CD4-positive, alpha-beta T cell treated with Interleukin-12 subunit alpha and Interleukin-12 subunit beta, for 1 hour (primary cell): ENCODE measurements at regions not wholly inside any gene's neighbourhood (a gene's known extent, or its start where the extent isn't known, plus 50 kb on each side); places are given as distances from the start of the nearest gene placed in this dataset.
"Not testable (repeated sequence)": the region's sequence is repeated elsewhere in the genome, so short reads cannot be mapped to it uniquely, and the experiment has no call there.

Source experiments
- DNase-seq: peaks from one replicate; pipeline ENCODE4 v3.0.0-alpha.2; 2020

GRCh38 chr2:239666855-239667376 lies 266.1 kb upstream of the HDAC4 start:
- DNase-seq, result no peak

DNA sequence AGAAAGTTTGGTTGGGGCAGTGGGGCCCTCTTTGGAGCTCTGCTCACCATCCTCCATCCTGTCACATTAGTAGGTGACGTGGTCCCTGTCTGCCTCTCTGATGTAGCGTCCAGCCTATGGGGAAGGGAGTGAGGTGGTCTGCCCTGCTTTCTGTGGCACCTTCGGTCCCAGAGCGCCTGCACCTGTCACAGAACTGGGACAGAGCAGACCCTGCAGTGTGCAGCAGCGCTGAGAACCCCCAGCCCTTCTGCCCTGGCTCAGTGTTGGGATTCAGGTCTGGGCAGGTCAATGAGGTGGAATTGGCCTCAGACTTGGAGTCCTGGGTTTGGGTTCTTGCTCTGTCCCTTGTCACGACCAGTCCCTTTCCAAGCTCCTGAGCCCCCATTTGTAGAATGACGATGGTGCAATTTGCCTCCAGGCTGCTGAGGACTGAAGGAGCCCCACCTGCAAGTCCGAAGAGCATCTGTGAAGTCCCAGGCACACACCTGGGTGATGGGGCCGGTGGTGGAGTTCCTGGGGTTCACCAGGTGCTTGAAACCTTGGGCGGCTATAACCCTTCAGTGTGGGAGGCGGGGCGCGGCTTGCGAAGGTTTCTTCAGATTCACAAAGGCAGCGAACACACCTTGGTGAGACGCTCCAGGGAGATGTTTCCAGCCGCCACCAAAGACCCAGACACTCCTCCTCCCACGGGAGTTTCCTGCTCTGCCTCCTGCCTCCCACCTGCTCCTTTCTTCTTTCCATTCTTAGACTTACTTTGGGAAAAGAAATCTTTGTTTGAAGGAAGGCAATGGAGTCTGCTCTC lies 265.4 kb upstream of the HDAC4 start:
- DNase-seq, result no peak

DNA sequence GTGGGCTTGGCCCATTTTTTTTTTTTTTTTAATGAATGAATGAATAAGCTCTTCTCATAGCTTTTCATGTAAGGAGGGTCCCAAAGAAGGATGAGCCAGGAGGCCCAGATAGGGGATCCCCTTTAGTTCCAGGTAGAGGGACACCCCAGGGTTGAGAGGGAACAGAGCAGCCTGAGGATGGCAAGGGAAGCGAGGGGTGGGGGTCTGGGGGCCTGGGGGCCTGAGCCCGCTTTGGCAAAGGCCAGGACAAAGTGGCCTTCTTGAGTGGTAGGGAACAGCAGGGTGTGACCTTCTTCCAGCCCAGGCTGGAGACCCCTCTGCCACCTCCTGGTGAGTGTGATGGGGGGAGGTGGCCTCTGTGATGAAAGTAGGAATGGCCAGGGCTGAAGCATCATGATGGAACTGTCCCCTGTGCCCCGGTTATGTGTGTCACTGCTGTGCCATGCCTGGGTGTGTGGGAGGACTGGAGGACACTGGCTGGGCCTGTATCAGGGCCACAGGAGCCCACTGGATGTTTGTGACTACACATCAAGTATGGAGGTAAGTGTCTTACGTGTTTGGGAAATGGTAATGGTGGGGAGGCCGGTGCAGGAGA lies 263.5 kb upstream of the HDAC4 start:
- no peak for DNase-seq

DNA sequence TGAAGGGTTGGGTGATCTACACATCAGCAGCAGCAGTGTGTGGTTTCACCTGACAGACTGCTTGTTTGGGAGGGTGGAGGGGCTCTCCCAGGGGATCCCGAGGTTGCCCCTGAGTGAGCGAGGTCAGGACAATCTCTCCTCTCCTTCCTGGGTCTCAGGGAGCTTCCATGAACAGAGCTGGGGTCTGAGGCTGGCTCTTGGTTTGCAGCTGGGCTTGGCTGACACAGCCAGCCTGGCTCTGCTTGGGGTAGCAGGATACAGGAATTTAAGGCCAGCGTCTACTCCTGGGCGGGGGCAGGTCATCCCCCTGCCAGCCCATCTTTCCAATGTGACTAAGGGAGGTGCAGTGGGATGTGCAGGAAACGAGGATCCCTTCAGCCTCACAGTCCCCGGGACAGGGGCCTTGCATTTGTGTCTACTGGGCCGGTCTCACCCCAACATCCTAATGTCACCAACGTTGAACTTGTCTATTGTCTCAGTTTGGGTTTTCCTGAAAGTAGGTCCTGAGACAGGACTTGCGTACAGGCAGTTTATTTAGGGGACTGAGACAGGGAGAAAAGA lies 262.6 kb upstream of the HDAC4 start:
- DNase-seq, result no peak

GRCh38 chr2:239662413-239663120 lies 261.7 kb upstream of the HDAC4 start:
- no peak for DNase-seq

DNA sequence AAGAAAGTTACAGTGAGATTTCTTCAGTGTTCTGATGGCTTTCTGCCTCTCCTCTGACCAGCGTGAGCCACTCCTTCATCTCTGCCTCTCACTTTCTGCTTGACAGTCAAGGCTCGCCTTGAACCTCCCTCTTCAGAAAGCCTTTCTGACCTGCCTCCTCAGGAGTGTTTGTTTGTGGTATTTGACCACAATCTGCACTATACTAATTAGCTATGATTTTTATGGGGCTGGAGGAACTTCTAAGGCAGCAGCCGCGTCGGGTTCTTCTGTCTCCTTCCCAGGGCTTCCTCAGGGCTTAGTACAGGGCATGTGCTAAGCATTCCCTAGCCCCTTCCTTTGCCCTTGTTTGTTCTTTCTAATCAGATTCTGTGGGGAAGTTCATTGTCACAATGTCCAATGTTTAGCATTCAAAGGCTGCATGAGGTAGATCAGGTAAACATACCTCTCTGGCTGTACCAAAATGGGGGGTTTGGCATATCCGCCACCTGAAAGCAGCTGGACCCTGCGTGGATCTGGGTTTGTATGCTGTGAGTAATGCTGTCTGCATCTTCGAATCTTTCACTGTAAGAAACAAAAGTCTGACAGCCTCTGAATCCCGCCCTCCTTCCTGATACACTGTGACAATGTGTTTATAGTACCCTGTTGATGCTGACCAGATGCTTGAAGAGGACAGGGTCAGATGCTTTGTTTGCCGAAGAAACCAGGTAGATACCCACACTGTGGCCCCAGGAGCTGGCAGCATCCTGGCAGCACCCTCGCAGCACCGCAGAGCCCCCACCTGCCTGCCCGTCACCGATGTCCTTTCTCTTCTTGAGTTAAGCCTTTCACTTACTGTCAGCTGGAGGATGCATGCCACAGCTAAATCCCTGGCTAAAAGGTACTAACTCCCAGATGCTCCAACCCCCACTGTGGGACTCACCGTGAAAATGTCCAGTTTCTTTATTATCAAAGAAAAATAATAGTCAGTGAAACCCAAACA lies 260.8 kb upstream of the HDAC4 start:
- no peak for DNase-seq

DNA sequence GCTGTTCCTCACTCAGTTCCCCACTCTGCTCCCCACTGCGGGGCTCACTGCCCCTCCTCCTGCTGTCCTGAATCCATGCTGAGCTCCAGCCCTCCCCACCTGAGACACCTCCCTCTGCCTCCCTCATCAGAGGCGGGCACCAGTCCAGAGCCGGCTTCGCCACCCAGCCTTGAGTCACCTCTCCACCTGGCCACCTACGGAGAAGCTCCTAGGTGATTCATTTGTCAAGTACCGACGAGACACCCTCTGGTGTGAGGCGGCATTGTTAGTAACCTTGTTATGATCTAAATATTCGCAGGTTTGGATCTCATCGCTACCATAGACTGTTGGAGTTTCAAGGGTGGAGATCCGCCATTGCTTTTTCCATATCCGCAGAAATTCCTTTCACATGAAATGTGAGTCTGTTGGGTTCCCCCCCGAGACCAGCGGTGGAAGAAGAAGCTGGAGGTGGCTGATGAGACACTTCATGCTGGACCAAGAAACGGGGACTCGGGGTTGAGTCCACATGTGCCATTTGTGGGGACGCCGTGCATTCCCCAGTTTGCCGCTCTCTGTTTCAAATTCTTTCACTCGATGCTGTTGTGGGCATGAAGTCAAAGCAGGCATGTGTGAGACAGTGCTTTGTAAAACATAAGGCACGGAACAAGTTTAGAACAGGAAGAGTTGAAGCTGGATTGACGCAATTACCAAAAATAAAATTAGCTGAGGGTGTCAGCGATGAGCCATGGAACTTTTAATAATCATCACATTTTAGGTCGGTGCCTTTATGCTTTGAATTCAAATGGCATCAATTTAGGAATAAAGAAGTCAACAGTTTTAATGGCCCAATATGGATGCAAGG lies 259.8 kb upstream of the HDAC4 start:
- DNase-seq, result no peak

DNA sequence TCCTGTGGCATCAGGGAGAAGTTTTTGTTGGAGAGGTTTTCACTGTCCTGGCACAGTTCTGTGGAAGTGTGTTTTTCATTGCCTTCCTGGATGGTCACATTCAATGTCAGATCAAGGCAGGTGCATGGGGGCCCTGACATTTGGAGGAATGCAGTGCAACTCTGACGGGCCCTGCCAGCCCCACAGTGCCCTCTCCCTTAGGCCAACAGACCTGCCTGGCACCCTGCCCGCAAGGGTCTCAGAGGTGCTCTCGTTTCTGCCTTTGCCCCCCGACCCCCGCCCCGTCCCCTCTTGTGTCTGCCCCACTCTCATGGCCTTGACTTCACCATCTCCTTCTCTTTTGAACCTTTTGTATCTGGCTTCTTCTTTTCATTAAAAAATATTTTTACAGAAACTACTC lies 257.2 kb upstream of the HDAC4 start:
- no peak for DNase-seq

- DNase-seq, result no peak
These were observed 256.4 kb upstream of the HDAC4 start for GRCh38 chr2:239657236-239657635.

DNA sequence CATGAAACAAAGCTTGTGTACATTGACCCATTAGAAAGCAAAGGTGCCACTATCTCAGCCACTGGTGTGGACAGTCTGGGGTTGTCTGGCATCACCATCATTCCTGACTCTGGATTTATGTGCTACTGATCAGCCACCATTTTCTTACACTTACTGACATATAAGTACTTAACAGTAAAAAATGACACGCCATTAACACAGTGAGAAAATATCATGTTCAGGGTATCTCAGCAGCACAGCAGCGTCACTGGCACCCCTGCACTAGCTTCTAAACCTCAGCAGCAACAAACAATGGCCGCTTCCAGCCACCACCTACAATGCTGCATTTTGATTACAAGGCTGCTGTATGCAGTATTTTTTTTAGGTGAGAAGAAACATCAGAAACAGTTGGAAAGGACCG lies 253.4 kb upstream of the HDAC4 start:
- no peak for DNase-seq

DNA sequence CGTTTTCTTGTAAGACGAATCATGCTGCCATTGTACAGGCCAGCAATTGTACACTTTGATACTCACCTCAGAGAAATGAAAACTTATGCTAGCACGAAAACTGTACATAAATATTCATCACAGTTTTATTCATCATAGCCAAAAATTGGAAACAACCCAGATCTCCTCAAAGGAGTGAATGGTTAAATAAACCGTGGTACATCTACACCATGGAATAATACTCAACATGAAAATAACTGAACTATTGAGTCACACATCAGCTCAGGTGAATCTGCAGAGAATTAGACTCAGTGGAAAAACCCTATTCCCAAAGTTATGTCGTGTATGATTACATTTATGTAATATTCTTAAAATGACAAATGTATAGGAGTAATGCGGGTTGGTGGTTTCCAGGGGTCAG lies 251.0 kb upstream of the HDAC4 start:
- DNase-seq, result no peak

DNA sequence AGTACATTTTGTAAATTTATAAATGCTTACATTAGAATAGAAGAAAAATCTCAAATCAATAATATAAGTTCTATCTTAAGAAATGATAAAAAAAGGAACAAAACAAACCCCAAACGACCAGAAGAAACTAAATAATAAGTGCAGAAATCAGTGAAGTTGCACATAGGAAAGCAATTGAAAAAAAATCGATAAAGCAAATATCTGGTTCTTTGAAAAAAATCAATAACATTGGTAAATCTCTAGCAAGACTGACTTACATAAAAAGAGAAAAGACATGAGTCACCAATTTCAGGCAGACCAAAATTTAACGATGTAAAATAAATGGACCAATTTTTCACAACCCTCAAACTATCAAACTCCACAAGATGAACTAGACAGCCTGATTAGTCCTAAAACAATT lies 249.9 kb upstream of the HDAC4 start:
- DNase-seq, result no peak

DNA sequence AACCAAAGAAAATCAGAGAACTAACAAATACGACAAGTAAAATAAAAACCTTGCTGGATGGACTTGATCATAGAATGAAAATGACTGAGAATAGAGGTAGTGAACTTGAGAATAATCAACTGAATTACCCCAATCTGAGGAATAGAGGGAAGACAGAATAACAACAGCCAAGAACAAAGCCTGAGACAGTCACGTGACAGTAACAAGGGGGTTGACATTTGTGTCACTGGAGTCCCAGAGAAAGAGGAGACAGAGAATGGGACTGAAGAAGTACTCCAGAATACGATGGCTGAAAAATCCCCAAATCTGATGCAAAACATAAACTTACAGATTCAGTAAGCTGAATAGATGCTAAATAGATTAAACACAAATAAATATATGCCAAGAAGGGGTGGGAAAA lies 248.5 kb upstream of the HDAC4 start:
- no peak for DNase-seq

GRCh38 chr2:239648607-239649006 lies 247.8 kb upstream of the HDAC4 start:
- no peak for DNase-seq

DNA sequence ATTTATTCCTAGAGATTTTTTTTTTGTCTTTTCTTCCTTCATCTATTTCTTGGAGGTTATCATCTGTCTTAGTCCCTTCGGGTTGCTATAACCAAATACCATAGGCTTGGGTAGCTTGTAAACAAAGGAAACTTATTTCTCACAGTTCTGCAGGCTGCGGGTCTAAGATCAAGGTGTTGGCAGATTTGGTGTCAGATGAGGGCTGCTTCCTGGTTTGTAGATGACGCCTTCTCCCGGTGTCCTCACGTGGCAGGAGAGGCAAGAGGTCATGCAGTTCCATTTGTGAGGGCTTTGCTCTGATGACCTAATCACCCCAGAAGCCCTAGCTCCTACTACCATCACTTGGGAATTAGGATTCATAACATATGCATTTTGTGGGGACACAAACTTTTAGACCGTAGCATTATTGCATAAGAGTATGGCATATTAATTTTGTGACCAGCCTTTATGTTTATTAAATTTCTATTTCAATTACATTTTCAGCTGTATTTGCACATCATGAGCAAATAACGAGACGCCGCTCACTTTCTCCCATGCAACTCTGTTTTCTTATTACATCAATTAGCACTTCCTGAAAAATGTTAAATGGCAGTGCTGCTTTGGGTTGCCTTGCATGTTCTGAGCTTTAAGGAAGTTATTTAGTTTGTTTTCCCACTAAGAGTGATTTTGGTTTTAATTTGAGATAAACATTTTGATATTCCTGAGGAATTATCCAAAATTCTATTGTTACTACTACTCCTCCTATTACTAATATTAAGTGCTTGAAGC lies 246.4 kb upstream of the HDAC4 start:
- no peak for DNase-seq

- DNase-seq, result no peak
These were observed 245.4 kb upstream of the HDAC4 start for GRCh38 chr2:239646184-239646583.

DNA sequence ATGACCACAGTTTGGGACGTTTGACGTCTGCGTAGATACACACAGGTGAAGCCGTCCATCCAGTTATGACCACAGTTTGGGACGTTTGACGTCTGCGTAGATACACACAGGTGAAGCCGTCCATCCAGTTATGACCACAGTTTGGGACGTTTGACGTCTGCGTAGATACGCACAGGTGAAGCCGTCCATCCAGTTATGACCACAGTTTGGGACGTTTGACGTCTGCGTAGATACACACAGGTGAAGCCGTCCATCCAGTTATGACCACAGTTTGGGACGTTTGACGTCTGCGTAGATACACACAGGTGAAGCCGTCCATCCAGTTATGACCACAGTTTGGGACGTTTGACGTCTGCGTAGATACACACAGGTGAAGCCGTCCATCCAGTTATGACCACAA lies 243.8 kb upstream of the HDAC4 start:
- DNase-seq, result not testable (repeated sequence)

- no peak for DNase-seq
These were observed 243.2 kb upstream of the HDAC4 start for GRCh38 chr2:239644011-239644410.

GRCh38 chr2:239642406-239643004 lies 241.7 kb upstream of the HDAC4 start:
- no peak for DNase-seq

DNA sequence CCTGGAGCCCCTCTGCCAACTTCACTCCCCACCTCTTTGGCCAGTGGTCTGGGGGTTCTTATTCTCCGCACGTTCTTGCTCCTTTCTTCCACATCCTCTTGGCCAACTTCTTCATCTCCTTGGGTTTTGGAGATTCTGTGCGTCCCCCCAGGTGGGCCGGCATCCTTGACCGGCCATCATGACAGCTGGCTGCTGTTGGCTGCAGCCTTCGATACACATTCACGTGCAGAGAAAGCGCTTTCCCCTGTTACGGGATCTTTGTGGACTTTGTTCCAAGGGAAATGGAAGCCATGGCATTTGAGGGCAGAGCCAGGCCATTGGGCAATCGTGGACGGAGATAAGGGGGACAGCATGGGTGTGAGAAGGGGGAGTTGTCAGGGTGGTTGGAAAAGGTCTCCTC lies 241.1 kb upstream of the HDAC4 start:
- not testable (repeated sequence) for DNase-seq
